Left colon (tissue), 2 donors: ENCODE measurements at regions not wholly inside any gene's neighbourhood (a gene's known extent, or its start where the extent isn't known, plus 50 kb on each side); places are given as distances from the start of the nearest gene placed in this dataset.
"Not testable (repeated sequence)": the region's sequence is repeated elsewhere in the genome, so short reads cannot be mapped to it uniquely, and the experiment has no call there.

Experiments used
- ATAC-seq: fragments of 200-7000 bp; cut with Tn5 transposase; one replicate; pipeline ENCODE4 v1.9.1; 2020; ENCODE audit warnings: mild to moderate bottlenecking, moderate library complexity
- DNase-seq, 2 donors: peaks; one replicate each; pipeline ENCODE4 v3.0.0-alpha.2; 2020
- intact Hi-C, 2 donors: fragments of 100-400 bp; cut with DNase I in 1 of 2; cut with micrococcal nuclease in 1 of 2; formaldehyde crosslinking; loops; one replicate each; pipeline versions ENCODE4 v1.11.2 to v1.14.0; 2022; cut with DNase I, micrococcal nuclease
- donor health status: DM: no; HTN: no; CAD: no.
- donor health status: DM: yes; HTN: yes; CAD: no.

- intact Hi-C loops: loop anchor here in 1 of 2 donors (5.0 kb wide), 1 partner anchor 239 kb away; no protein-coding TSS in a partner anchor
- ATAC-seq (no peak), DNase-seq (no peak)
Observed at GRCh38 chrX:40877887-40878286, 142.5 kb upstream of the MED14 start.

GRCh38 chrX:40878766-40879165 lies 143.4 kb upstream of the MED14 start:
- DNase-seq (no peak), ATAC-seq (no peak)
- intact Hi-C loops: loop anchor here in 1 of 2 donors (5.0 kb wide), 1 partner anchor 239 kb away; no protein-coding TSS in a partner anchor

GRCh38 chrX:40879172-40879571 lies 143.8 kb upstream of the MED14 start:
- not testable (repeated sequence) for ATAC-seq, DNase-seq
- intact Hi-C loops: loop anchor here in 1 of 2 donors (5.0 kb wide), 1 partner anchor 238 kb away; no protein-coding TSS in a partner anchor

- no peak for DNase-seq
- intact Hi-C loops: no loop called here
- no peak for ATAC-seq
Observed at GRCh38 chrX:40880712-40881111, 145.4 kb upstream of the MED14 start.

- no peak for ATAC-seq
- intact Hi-C loops: no loop called here
Observed at GRCh38 chrX:40883021-40883619, 147.8 kb upstream of the MED14 start.

GRCh38 chrX:40885989-40886388 lies 150.6 kb upstream of the MED14 start:
- no peak for DNase-seq
- ATAC-seq: no peak
- intact Hi-C loops: no loop called here

More at GRCh38 chrX:40883021-40883619, 147.8 kb upstream of the MED14 start:
- no peak for DNase-seq

- intact Hi-C loops: no loop called here
- no peak for DNase-seq
- no peak for ATAC-seq
Observed at GRCh38 chrX:40887476-40887875, 152.1 kb upstream of the MED14 start.

- DNase-seq (no peak), ATAC-seq (no peak)
- intact Hi-C loops: no loop called here
Observed at GRCh38 chrX:40891798-40892197, 156.5 kb upstream of the MED14 start.

- no peak for ATAC-seq
- intact Hi-C loops: no loop called here
- DNase-seq: no peak
Observed at GRCh38 chrX:40893251-40893910, 158.0 kb upstream of the MED14 start.

GRCh38 chrX:40895246-40895645 lies 159.9 kb upstream of the MED14 start:
- no peak for ATAC-seq
- no peak for DNase-seq
- intact Hi-C loops: no loop called here

GRCh38 chrX:40897718-40898270 lies 162.5 kb upstream of the MED14 start:
- intact Hi-C loops: no loop called here
- ATAC-seq: no peak
- DNase-seq: no peak

GRCh38 chrX:40904739-40905138 lies 169.4 kb upstream of the MED14 start:
- not testable (repeated sequence) for DNase-seq, ATAC-seq

GRCh38 chrX:40908026-40908425 lies 172.7 kb upstream of the MED14 start:
- DNase-seq (no peak), ATAC-seq (no peak)
- intact Hi-C loops: no loop called here

More at GRCh38 chrX:40904739-40905138, 169.4 kb upstream of the MED14 start:
- intact Hi-C loops: not testable (repeated sequence)

- ATAC-seq (no peak), DNase-seq (no peak)
- intact Hi-C loops: no loop called here
Observed at GRCh38 chrX:40908857-40909475, 173.6 kb upstream of the MED14 start.

GRCh38 chrX:40912166-40912565 lies 173.1 kb upstream of the USP9X start:
- intact Hi-C loops: no loop called here
- DNase-seq (no peak), ATAC-seq (no peak)

- no peak for ATAC-seq
- no peak for DNase-seq
- intact Hi-C loops: no loop called here
Observed at GRCh38 chrX:40912576-40912975, 172.7 kb upstream of the USP9X start.

GRCh38 chrX:40920351-40920750 lies 164.9 kb upstream of the USP9X start:
- intact Hi-C loops: no loop called here
- ATAC-seq (no peak), DNase-seq (no peak)

GRCh38 chrX:40922307-40922706 lies 162.9 kb upstream of the USP9X start:
- intact Hi-C loops: no loop called here

GRCh38 chrX:40926739-40927427 lies 158.4 kb upstream of the USP9X start:
- intact Hi-C loops, DNase-seq: not testable (repeated sequence)
- peak; percentile 45 for ATAC-seq

More at GRCh38 chrX:40922307-40922706, 162.9 kb upstream of the USP9X start:
- ATAC-seq (peak; percentile 75), DNase-seq (no peak)
